ENCODE measurements at regions not wholly inside any gene's neighbourhood (a gene's known extent, or its start where the extent isn't known, plus 50 kb on each side); places are given as distances from the start of the nearest gene placed in this dataset.

DNA sequence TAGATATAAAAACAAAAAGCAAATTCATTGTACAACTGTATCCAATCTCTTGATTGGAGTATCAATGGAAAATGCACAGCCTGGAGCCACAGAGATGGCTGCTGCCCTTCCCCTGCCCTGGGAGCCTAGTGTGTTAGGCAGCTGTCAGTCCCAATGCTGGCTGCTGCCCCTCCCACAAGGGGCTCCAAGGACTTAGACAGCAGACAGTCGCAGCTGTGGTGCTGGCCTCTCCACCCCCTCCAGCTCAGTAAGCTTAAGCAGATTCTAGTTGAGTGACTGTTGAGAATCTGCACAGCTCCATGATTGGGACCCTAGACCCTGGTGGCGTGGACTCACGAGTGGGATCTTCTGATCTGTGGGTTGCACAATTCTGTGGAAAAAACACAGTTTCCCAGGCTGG is 1511.2 kb downstream of the FAM181B start:
- TF ChIP-seq, protein P1, sequence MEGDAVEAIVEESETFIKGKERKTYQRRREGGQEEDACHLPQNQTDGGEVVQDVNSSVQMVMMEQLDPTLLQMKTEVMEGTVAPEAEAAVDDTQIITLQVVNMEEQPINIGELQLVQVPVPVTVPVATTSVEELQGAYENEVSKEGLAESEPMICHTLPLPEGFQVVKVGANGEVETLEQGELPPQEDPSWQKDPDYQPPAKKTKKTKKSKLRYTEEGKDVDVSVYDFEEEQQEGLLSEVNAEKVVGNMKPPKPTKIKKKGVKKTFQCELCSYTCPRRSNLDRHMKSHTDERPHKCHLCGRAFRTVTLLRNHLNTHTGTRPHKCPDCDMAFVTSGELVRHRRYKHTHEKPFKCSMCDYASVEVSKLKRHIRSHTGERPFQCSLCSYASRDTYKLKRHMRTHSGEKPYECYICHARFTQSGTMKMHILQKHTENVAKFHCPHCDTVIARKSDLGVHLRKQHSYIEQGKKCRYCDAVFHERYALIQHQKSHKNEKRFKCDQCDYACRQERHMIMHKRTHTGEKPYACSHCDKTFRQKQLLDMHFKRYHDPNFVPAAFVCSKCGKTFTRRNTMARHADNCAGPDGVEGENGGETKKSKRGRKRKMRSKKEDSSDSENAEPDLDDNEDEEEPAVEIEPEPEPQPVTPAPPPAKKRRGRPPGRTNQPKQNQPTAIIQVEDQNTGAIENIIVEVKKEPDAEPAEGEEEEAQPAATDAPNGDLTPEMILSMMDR (IDR thresholded peaks at IDR 0.05): no peak
- no peak for TF ChIP-seq POLR2A (IDR thresholded peaks at IDR 0.05)

Data from heart left ventricle (tissue), 13 donors.